Right lobe of liver (tissue), 6 donors: ENCODE measurements at regions not wholly inside any gene's neighbourhood (a gene's known extent, or its start where the extent isn't known, plus 50 kb on each side); places are given as distances from the start of the nearest gene placed in this dataset.

ENCODE experiments used
- ATAC-seq, 4 donors: fragments of 200-7000 bp; cut with Tn5 transposase; one replicate each; pipeline ENCODE4 v1.9.1; 2020; ENCODE audit warnings: mild to moderate bottlenecking in 4 of 4, moderate library complexity in 4 of 4
- DNase-seq, 3 donors: peaks; one replicate each; pipeline ENCODE4 v3.0.0-alpha.2; 2020
- H3K27ac ChIP-seq, 3 donors: fragments of 200-600 bp; one replicate each; pipeline ENCODE4 v1.8.0; 2022
- H3K27me3 ChIP-seq, 2 donors: fragments of 200-600 bp; one replicate each; pipeline ENCODE4 v1.8.0; 2022
- H3K36me3 ChIP-seq, 4 donors: fragments of 200-600 bp; sonication (generic) in 1 of 4; one replicate each; pipeline versions ENCODE4 v1.5.1 to v1.8.0; 2017 to 2022; ENCODE audit warnings: control low read depth in 1 of 4
- H3K4me1 ChIP-seq, 4 donors: fragments of 200-600 bp; sonication (generic) in 1 of 4; one replicate each; pipeline versions ENCODE4 v1.5.1 to v1.8.0; 2017 to 2022; ENCODE audit warnings: control low read depth in 1 of 4
- H3K4me3 ChIP-seq, 3 donors: fragments of 200-600 bp; one replicate each; pipeline ENCODE4 v1.8.0; 2022
- H3K9me3 ChIP-seq, 4 donors: fragments of 200-600 bp; sonication (generic) in 1 of 4; one replicate each; pipeline versions ENCODE4 v1.5.1 to v1.8.0; 2017 to 2022; ENCODE audit warnings: control low read depth in 1 of 4
- CTCF ChIP-seq, 4 donors: fragments of 200-600 bp in 3 of 4; fragments of 450-650 bp in 1 of 4; IDR thresholded peaks; one replicate each; pipeline versions ENCODE4 v1.5.1 to v1.8.0; 2016 to 2022; ENCODE audit warnings: antibody characterized with exemption in 4 of 4, mild to moderate bottlenecking in 2 of 4
- POLR2A ChIP-seq: fragments of 450-650 bp; IDR thresholded peaks from one replicate; pipeline ENCODE4 v1.6.1; 2017; ENCODE audit warnings: antibody characterized with exemption, mild to moderate bottlenecking
- WGBS: methylation state at CpG from one replicate; pipeline ENCODE4 v1.1.6; 2018; ENCODE audit warnings: low coverage, low lambda C conversion rate; ENCODE audit not compliant: insufficient coverage; ENCODE audit errors: missing lambda C conversion rate; 5-methylcytosine and 5-hydroxymethylcytosine counted together
- intact Hi-C, 2 donors: fragments of 100-400 bp; cut with DNase I; formaldehyde crosslinking; loops; one replicate each; pipeline versions ENCODE4 v1.11.2 to v1.14.1; 2022
- donor health status: DM: no; HTN: yes; CAD: no.
- donor health status: DM: no; HTN: no; CAD: no.
- donor health status: DM: no; HTN: no; CAD: no.
- donor health status: DM: no; HTN: yes; CAD: no.
- donor health status: DM: no; HTN: yes; CAD: no.

GRCh38 chr21:15229390-15229789 is 164.6 kb upstream of the NRIP1 start:
- no peak for TF ChIP-seq CTCF (IDR thresholded peaks at IDR 0.05)
- no peak for TF ChIP-seq POLR2A
- no peaks in the 10 kb centered on the region for H3K27me3 ChIP-seq
- H3K27ac ChIP-seq: no peak overlapping the region
- DNase-seq (no peak), ATAC-seq (no peak)
- H3K36me3 ChIP-seq: no peaks in the 10 kb centered on the region
- intact Hi-C loops: no loop called here
- H3K4me1 ChIP-seq: no peaks in the 10 kb centered on the region
- WGBS: 81% methylated on average over 4 of the region's 4 CpGs
- no peak overlapping the region for H3K4me3 ChIP-seq
- H3K9me3 ChIP-seq: no peaks in the 10 kb centered on the region

- no peaks in the 10 kb centered on the region for H3K4me1 ChIP-seq
- TF ChIP-seq CTCF (IDR thresholded peaks at IDR 0.05) (no peak), POLR2A (no peak)
Observed at GRCh38 chr21:15233611-15234010, 168.8 kb upstream of the NRIP1 start.

GRCh38 chr21:15236111-15236510 is 171.3 kb upstream of the NRIP1 start:
- Histone ChIP-seq H3K36me3 (no peaks in the 10 kb centered on the region), H3K4me1 (no peaks in the 10 kb centered on the region), H3K27ac (no peak overlapping the region), H3K9me3 (no peaks in the 10 kb centered on the region), H3K27me3 (no peaks in the 10 kb centered on the region), H3K4me3 (no peak overlapping the region)
- intact Hi-C loops: loop anchor here in 1 of 2 donors (10.0 kb wide), 1 partner anchor 249 kb away; no protein-coding TSS in a partner anchor
- no peak for TF ChIP-seq POLR2A
- no peak for TF ChIP-seq CTCF (IDR thresholded peaks at IDR 0.05)
- ATAC-seq (no peak), DNase-seq (no peak)
- 79% methylated on average over 2 of the region's 2 CpGs for WGBS

More at GRCh38 chr21:15233611-15234010, 168.8 kb upstream of the NRIP1 start:
- 100% methylated on average over 1 of the region's 1 CpG for WGBS
- Histone ChIP-seq H3K4me3 (no peak overlapping the region), H3K27ac (no peak overlapping the region), H3K27me3 (no peaks in the 10 kb centered on the region), H3K36me3 (no peaks in the 10 kb centered on the region), H3K9me3 (no peaks in the 10 kb centered on the region)
- intact Hi-C loops: loop anchor here in 1 of 2 donors (10.0 kb wide), 1 partner anchor 251 kb away; no protein-coding TSS in a partner anchor
- ATAC-seq (no peak), DNase-seq (no peak)

GRCh38 chr21:15240848-15241247 is 176.0 kb upstream of the NRIP1 start:
- WGBS: 50% methylated on average over 2 of the region's 2 CpGs
- Histone ChIP-seq H3K36me3 (no peaks in the 10 kb centered on the region), H3K4me3 (no peak overlapping the region), H3K9me3 (no peaks in the 10 kb centered on the region), H3K27me3 (no peaks in the 10 kb centered on the region), H3K27ac (no peak overlapping the region), H3K4me1 (no peaks in the 10 kb centered on the region)
- no peak for TF ChIP-seq POLR2A
- TF ChIP-seq CTCF (IDR thresholded peaks at IDR 0.05): no peak
- ATAC-seq: no peak
- no peak for DNase-seq
- intact Hi-C loops: no loop called here
